GM12875 (cell line): ENCODE measurements at regions not wholly inside any gene's neighbourhood (a gene's known extent, or its start where the extent isn't known, plus 50 kb on each side); places are given as distances from the start of the nearest gene placed in this dataset.

Experiments
- H3K4me3 ChIP-seq: one replicate; pipeline ENCODE4 v1.5.1; 2011; ENCODE audit warnings: low read depth, low read length, control low read depth
- CTCF ChIP-seq: IDR thresholded peaks from 2 replicates; pipeline ENCODE4 v1.5.1; 2011; ENCODE audit warnings: low read depth, mild to moderate bottlenecking, control low read depth, inconsistent platforms, low read length, moderate library complexity, borderline replicate concordance; ENCODE audit not compliant: insufficient read depth

- TF ChIP-seq CTCF = no peak
Measured at GRCh38 chr18:70385474-70385873, 96.6 kb downstream of the SOCS6 start.

GRCh38 chr18:70384181-70384790 lies 95.4 kb downstream of the SOCS6 start:
- no peak overlapping the region for H3K4me3 ChIP-seq
- TF ChIP-seq CTCF = no peak

More at GRCh38 chr18:70385474-70385873, 96.6 kb downstream of the SOCS6 start:
- no peak overlapping the region for H3K4me3 ChIP-seq

GRCh38 chr18:70382992-70383717 lies 94.3 kb downstream of the SOCS6 start:
- no peak for TF ChIP-seq CTCF
- H3K4me3 ChIP-seq = no peak overlapping the region

GRCh38 chr18:70382017-70382416 lies 93.2 kb downstream of the SOCS6 start:
- H3K4me3 ChIP-seq = no peak overlapping the region

GRCh38 chr18:70380915-70381896 lies 92.4 kb downstream of the SOCS6 start:
- no peak overlapping the region for H3K4me3 ChIP-seq
- no peak for TF ChIP-seq CTCF

More at GRCh38 chr18:70382017-70382416, 93.2 kb downstream of the SOCS6 start:
- no peak for TF ChIP-seq CTCF
